C4-2B (cell line): ENCODE measurements at regions not wholly inside any gene's neighbourhood (a gene's known extent, or its start where the extent isn't known, plus 50 kb on each side); places are given as distances from the start of the nearest gene placed in this dataset.

Experiments
- CTCF ChIP-seq: fragments of 450-650 bp; conservative IDR thresholded peaks from 2 replicates; pipeline ENCODE4 v1.5.1; 2017; ENCODE audit warnings: mild to moderate bottlenecking
- ZFX ChIP-seq: fragments of 450-650 bp; IDR thresholded peaks from 2 replicates; pipeline ENCODE4 v1.6.1; 2017

GRCh38 chr4:171087089-171087488, 726.1 kb upstream of the GALNTL6 start:
- TF ChIP-seq CTCF (no peak), ZFX (no peak)
